Endothelial cell of umbilical vein (primary cell): ENCODE measurements at regions not wholly inside any gene's neighbourhood (a gene's known extent, or its start where the extent isn't known, plus 50 kb on each side); places are given as distances from the start of the nearest gene placed in this dataset.

ENCODE experiments used
- CTCF ChIP-seq, 2 donors: IDR thresholded peaks; 1 replicate in 1 of 2; 2 replicates in 1 of 2; pipeline ENCODE4 v1.5.1; 2011; ENCODE audit warnings: low read length in 2 of 2, mild to moderate bottlenecking in 2 of 2, moderate library complexity in 2 of 2, control low read depth in 1 of 2, inconsistent platforms in 1 of 2, low read depth in 1 of 2; ENCODE audit not compliant: insufficient read depth in 1 of 2; ENCODE audit errors: extremely low read depth in 1 of 2
- EZH2 ChIP-seq: IDR thresholded peaks from 2 replicates; pipeline ENCODE4 v1.6.1; 2012; ENCODE audit warnings: borderline replicate concordance, low read depth, mild to moderate bottlenecking, moderate library complexity, low read length, inconsistent platforms; ENCODE audit not compliant: severe bottlenecking
- FOS ChIP-seq: IDR thresholded peaks from 2 replicates; pipeline ENCODE4 v1.6.1; 2011; ENCODE audit warnings: mild to moderate bottlenecking, low read length, moderate library complexity, borderline replicate concordance; ENCODE audit not compliant: insufficient read depth
- GATA2 ChIP-seq: IDR thresholded peaks from 2 replicates; pipeline ENCODE4 v1.7.0; 2011; ENCODE audit warnings: low read depth, mild to moderate bottlenecking, moderate library complexity, mixed read lengths, low read length; ENCODE audit not compliant: insufficient read length, insufficient read depth
- JUN ChIP-seq: IDR thresholded peaks from 2 replicates; pipeline ENCODE4 v1.6.1; 2011; ENCODE audit warnings: borderline replicate concordance, low read depth; ENCODE audit not compliant: insufficient read length, insufficient read depth
- MAX ChIP-seq: IDR thresholded peaks from 2 replicates; pipeline ENCODE4 v1.6.1; 2011; ENCODE audit not compliant: insufficient read depth, insufficient read length
- POLR2A ChIP-seq: IDR thresholded peaks from 2 replicates; pipeline ENCODE4 v1.6.1; 2012; ENCODE audit warnings: low read depth, mild to moderate bottlenecking, control low read depth, low read length
- POLR2AphosphoS5 ChIP-seq: IDR thresholded peaks from 2 replicates; pipeline ENCODE4 v1.6.1; 2012; ENCODE audit warnings: low read depth, mild to moderate bottlenecking, control low read depth, low read length, moderate library complexity; ENCODE audit not compliant: insufficient read depth

- TF ChIP-seq MAX (no peak), CTCF (IDR thresholded peaks at IDR 0.05; ENCODE audit: extremely low read depth in 1 of 2, insufficient read depth in 1 of 2, low read depth in 1 of 2, low read length in 2 of 2) (no peak), EZH2 (no peak), POLR2A (no peak), FOS (no peak), POLR2AphosphoS5 (no peak), JUN (no peak), GATA2 (no peak)
Observed at GRCh38 chr2:118689874-118690273, 157.6 kb downstream of the EN1 start.
